RWPE2 (cell line): ENCODE measurements at regions not wholly inside any gene's neighbourhood (a gene's known extent, or its start where the extent isn't known, plus 50 kb on each side); places are given as distances from the start of the nearest gene placed in this dataset.

ENCODE experiments used
- ATAC-seq: fragments of 200-7000 bp; cut with Tn5 transposase; 3 replicates; pipeline ENCODE4 v1.9.1; 2021; ENCODE audit warnings: low read depth
- DNase-seq: peaks from one replicate; pipeline ENCODE4 v3.0.0-alpha.2; 2020; ENCODE audit warnings: low spot score
- H3K27ac ChIP-seq: fragments of 450-650 bp; 2 replicates; pipeline ENCODE4 v1.5.1; 2017; ENCODE audit warnings: mild to moderate bottlenecking; ENCODE audit not compliant: poor library complexity, severe bottlenecking
- H3K27me3 ChIP-seq: fragments of 250-450 bp; sonication (Bioruptor Pico); 2 replicates; pipeline ENCODE4 v1.5.1; 2021; ENCODE audit warnings: mild to moderate bottlenecking, moderate library complexity; ENCODE audit not compliant: insufficient read depth, poor library complexity, severe bottlenecking
- H3K36me3 ChIP-seq: fragments of 250-450 bp; sonication (Bioruptor Pico); 2 replicates; pipeline ENCODE4 v1.5.1; 2020; ENCODE audit warnings: low read depth, mild to moderate bottlenecking, moderate library complexity
- H3K4me1 ChIP-seq: fragments of 250-450 bp; sonication (Bioruptor Pico); 2 replicates; pipeline ENCODE4 v1.5.1; 2021; ENCODE audit warnings: mild to moderate bottlenecking, moderate library complexity; ENCODE audit not compliant: insufficient read depth, poor library complexity, severe bottlenecking
- H3K4me3 ChIP-seq: fragments of 250-450 bp; sonication (Bioruptor Pico); 2 replicates; pipeline ENCODE4 v1.5.1; 2021; ENCODE audit warnings: mild to moderate bottlenecking, moderate library complexity; ENCODE audit not compliant: severe bottlenecking
- H3K9me3 ChIP-seq: fragments of 250-450 bp; sonication (Bioruptor Pico); 2 replicates; pipeline ENCODE4 v1.5.1; 2021; ENCODE audit warnings: mild to moderate bottlenecking, moderate library complexity; ENCODE audit not compliant: severe bottlenecking
- CTCF ChIP-seq: fragments of 450-650 bp; IDR thresholded peaks from one replicate; pipeline ENCODE4 v1.5.1; 2017; ENCODE audit warnings: mild to moderate bottlenecking, moderate library complexity; ENCODE audit not compliant: poor library complexity, severe bottlenecking

- no peak overlapping the region for H3K27ac ChIP-seq
- H3K4me3 ChIP-seq: no peak overlapping the region
- no peak for ATAC-seq
- H3K9me3 ChIP-seq: no peaks in the 10 kb centered on the region
- no peaks in the 10 kb centered on the region for H3K4me1 ChIP-seq
- H3K36me3 ChIP-seq: no peaks in the 10 kb centered on the region
- TF ChIP-seq CTCF: no peak
- peaks cover 33% of the 10 kb centered on the region for H3K27me3 ChIP-seq
- no peak for DNase-seq
These were observed 54.7 kb upstream of the CRHR1 start for GRCh38 chr17:45729294-45729907.

GRCh38 chr17:45730192-45730591 is 53.9 kb upstream of the CRHR1 start:
- no peaks in the 10 kb centered on the region for H3K9me3 ChIP-seq
- no peak overlapping the region for H3K4me3 ChIP-seq
- DNase-seq (no peak), ATAC-seq (no peak)
- TF ChIP-seq CTCF: no peak
- no peak overlapping the region for H3K27ac ChIP-seq
- H3K36me3 ChIP-seq: no peaks in the 10 kb centered on the region
- peaks cover 28% of the 10 kb centered on the region for H3K27me3 ChIP-seq
- no peaks in the 10 kb centered on the region for H3K4me1 ChIP-seq

- DNase-seq: no peak
- Histone ChIP-seq H3K4me1 (no peaks in the 10 kb centered on the region), H3K36me3 (no peaks in the 10 kb centered on the region), H3K9me3 (no peaks in the 10 kb centered on the region), H3K4me3 (no peak overlapping the region), H3K27me3 (peaks cover 18% of the 10 kb centered on the region), H3K27ac (no peak overlapping the region)
- no peak for ATAC-seq
- no peak for TF ChIP-seq CTCF
These were observed 52.7 kb upstream of the CRHR1 start for GRCh38 chr17:45731459-45731858.

- Histone ChIP-seq H3K36me3 (no peaks in the 10 kb centered on the region), H3K4me1 (no peaks in the 10 kb centered on the region), H3K27me3 (peaks cover 8% of the 10 kb centered on the region), H3K9me3 (no peaks in the 10 kb centered on the region), H3K27ac (no peak overlapping the region), H3K4me3 (no peak overlapping the region)
- ATAC-seq (no peak), DNase-seq (no peak)
- no peak for TF ChIP-seq CTCF
These were observed 51.1 kb upstream of the CRHR1 start for GRCh38 chr17:45732926-45733505.

- Histone ChIP-seq H3K9me3 (no peaks in the 10 kb centered on the region), H3K27ac (no peak overlapping the region), H3K36me3 (no peaks in the 10 kb centered on the region), H3K4me1 (no peaks in the 10 kb centered on the region), H3K27me3 (peaks cover 4% of the 10 kb centered on the region), H3K4me3 (no peak overlapping the region)
- DNase-seq (no peak), ATAC-seq (no peak)
- TF ChIP-seq CTCF: no peak
These were observed 50.3 kb upstream of the CRHR1 start for GRCh38 chr17:45733781-45734180.
